B cell (primary cell): ENCODE measurements at regions not wholly inside any gene's neighbourhood (a gene's known extent, or its start where the extent isn't known, plus 50 kb on each side); places are given as distances from the start of the nearest gene placed in this dataset.

Experiments used
- ATAC-seq: fragments of 200-7000 bp; cut with Tn5 transposase; one replicate; pipeline ENCODE4 v1.10.0; 2021; ENCODE audit warnings: low read depth, mild to moderate bottlenecking, moderate number of reproducible peaks, moderate library complexity
- CTCF ChIA-PET: fragments of 350-600 bp; sonication (Branson Sonifier 250); formaldehyde crosslinking; loops from one replicate; lab custom pipeline; 2021; ENCODE audit warnings: antibody characterized with exemption, inconsistent platforms; lab: Charles Lee
- POLR2A ChIA-PET: fragments of 350-600 bp; sonication (Branson Sonifier 250); formaldehyde crosslinking; loops from one replicate; lab custom pipeline; 2021; ENCODE audit warnings: antibody characterized with exemption; lab: Charles Lee
- DNase-seq: peaks from one replicate; pipeline ENCODE4 v3.0.0; 2013
- H2AFZ ChIP-seq: 2 replicates; pipeline ENCODE4 v1.6.1; 2012; ENCODE audit warnings: mild to moderate bottlenecking, low read depth, low read length; ENCODE audit not compliant: insufficient read depth, poor library complexity, severe bottlenecking
- H3K27ac ChIP-seq, 2 donors: 1 replicate in 1 of 2; 2 replicates in 1 of 2; pipeline ENCODE4 v1.5.1; 2012 to 2013; ENCODE audit warnings: low read length in 2 of 2, mild to moderate bottlenecking in 2 of 2, moderate library complexity in 1 of 2
- H3K27me3 ChIP-seq, 4 experiments: fragments of 200-600 bp in 1 of 4; sonication (generic) in 1 of 4; replicated peaks in 1 of 4; 1 replicate in 2 of 4; 2 replicates in 2 of 4; pipeline versions ENCODE4 v1.6.1 to v1.7.0; 2013 to 2016; ENCODE audit warnings: low read length in 3 of 4, mild to moderate bottlenecking in 2 of 4, mixed read lengths in 1 of 4, moderate library complexity in 1 of 4; ENCODE audit not compliant: insufficient read depth in 4 of 4, control insufficient read depth in 3 of 4; ENCODE audit errors: control extremely low read depth in 1 of 4
- H3K36me3 ChIP-seq, 2 experiments: replicated peaks in 1 of 2; 1 replicate in 1 of 2; 2 replicates in 1 of 2; pipeline versions ENCODE4 v1.6.1 to v1.7.1; 2013; ENCODE audit warnings: low read length in 1 of 2; ENCODE audit not compliant: insufficient read depth in 2 of 2, control insufficient read depth in 1 of 2; ENCODE audit errors: control extremely low read depth in 1 of 2, extremely low read depth in 1 of 2
- H3K4me1 ChIP-seq, 2 donors: fragments of 200-600 bp in 1 of 2; sonication (generic) in 1 of 2; 1 replicate in 1 of 2; 2 replicates in 1 of 2; pipeline versions ENCODE4 v1.5.1 to v1.6.1; 2013 to 2017; ENCODE audit warnings: low read length in 2 of 2; ENCODE audit not compliant: control insufficient read depth in 2 of 2, insufficient read depth in 2 of 2
- H3K4me2 ChIP-seq: replicated peaks from 2 replicates; pipeline ENCODE3; 2012; ENCODE audit warnings: mild to moderate bottlenecking, low read depth, low read length; ENCODE audit not compliant: poor library complexity, severe bottlenecking
- H3K4me3 ChIP-seq, 5 experiments: fragments of 200-600 bp in 1 of 5; sonication (generic) in 1 of 5; 1 replicate in 3 of 5; 2 replicates in 2 of 5; pipeline versions ENCODE4 v1.5.1 to v1.7.0; 2011 to 2016; ENCODE audit warnings: low read length in 4 of 5, mild to moderate bottlenecking in 4 of 5, low read depth in 2 of 5, control low read depth in 1 of 5, moderate library complexity in 1 of 5; ENCODE audit not compliant: insufficient read depth in 1 of 5; ENCODE audit errors: control extremely low read depth in 1 of 5, extremely low read depth in 1 of 5
- H3K79me2 ChIP-seq: fragments of 200-600 bp; sonication (generic); one replicate; pipeline ENCODE4 v1.6.0; 2016; ENCODE audit warnings: low read length; ENCODE audit not compliant: control insufficient read depth, insufficient read depth
- H3K9ac ChIP-seq: fragments of 200-600 bp; sonication (generic); 2 replicates; pipeline ENCODE4 v1.6.1; 2017; ENCODE audit warnings: mild to moderate bottlenecking, low read length, moderate library complexity
- H3K9me3 ChIP-seq, 3 donors: one replicate each; pipeline versions ENCODE4 v1.6.1 to v1.7.1; 2013; ENCODE audit warnings: low read length in 2 of 3; ENCODE audit not compliant: control insufficient read depth in 2 of 3, insufficient read depth in 1 of 3; ENCODE audit errors: control extremely low read depth in 1 of 3
- H4K20me1 ChIP-seq: 2 replicates; pipeline ENCODE4 v1.6.0; 2012; ENCODE audit warnings: mild to moderate bottlenecking, low read length; ENCODE audit not compliant: insufficient read depth, control insufficient read depth, poor library complexity, severe bottlenecking
- H3K27ac Mint-ChIP-seq: one replicate; pipeline ENCODE4 v1.8.0; 2021; ENCODE audit warnings: mixed read lengths
- H3K27me3 Mint-ChIP-seq: one replicate; pipeline ENCODE4 v1.8.0; 2021; ENCODE audit warnings: mixed read lengths
- H3K4me1 Mint-ChIP-seq: one replicate; pipeline ENCODE4 v1.8.0; 2021; ENCODE audit warnings: mixed read lengths
- H3K4me3 Mint-ChIP-seq: one replicate; pipeline ENCODE4 v1.8.0; 2021; ENCODE audit warnings: mixed read lengths
- H3K9me3 Mint-ChIP-seq: one replicate; pipeline ENCODE4 v1.8.0; 2022; ENCODE audit warnings: mixed read lengths; ENCODE audit not compliant: insufficient read depth
- CTCF ChIP-seq: fragments of 200-600 bp; IDR thresholded peaks from one replicate; pipeline ENCODE4 v1.8.0; 2022; ENCODE audit warnings: antibody characterized with exemption, mild to moderate bottlenecking
- EZH2 ChIP-seq: IDR thresholded peaks from 2 replicates; pipeline ENCODE4 v1.6.1; 2012; ENCODE audit warnings: borderline replicate concordance, low read depth, mild to moderate bottlenecking, moderate library complexity, low read length; ENCODE audit not compliant: insufficient read depth, poor library complexity, severe bottlenecking
- WGBS: methylation state at CpG from one replicate; pipeline ENCODE4 v1.1.5; 2013; ENCODE audit warnings: missing lambda C conversion rate; ENCODE audit not compliant: insufficient coverage; 5-methylcytosine and 5-hydroxymethylcytosine counted together
- intact Hi-C: fragments of 100-400 bp; cut with micrococcal nuclease; formaldehyde crosslinking; loops from one replicate; pipeline ENCODE4 v1.10.0; 2022

- Histone ChIP-seq H3K27me3 (no peaks in the 10 kb centered on the region), H3K4me1 (no peaks in the 10 kb centered on the region), H3K9me3 (no peaks in the 10 kb centered on the region), H3K4me3 (no peak overlapping the region), H4K20me1 (no peaks in the 10 kb centered on the region), H2AFZ (no peak overlapping the region), H3K9ac (no peak overlapping the region), H3K36me3 (no peaks in the 10 kb centered on the region), H3K79me2 (no peaks in the 10 kb centered on the region), H3K27ac (no peak overlapping the region), H3K4me2 (no peak overlapping the region)
- peaks cover 6% of the 10 kb centered on the region for H3K27me3 Mint-ChIP-seq
- no peak overlapping the region for H3K27ac Mint-ChIP-seq
- H3K4me1 Mint-ChIP-seq, result no peaks in the 10 kb centered on the region
- H3K4me3 Mint-ChIP-seq, result no peak overlapping the region
- no peaks in the 10 kb centered on the region for H3K9me3 Mint-ChIP-seq
- CTCF ChIA-PET, result no interaction called here
- POLR2A ChIA-PET, result no interaction called here
- WGBS, result no CpG with 5 or more reads among the region's 2 CpGs
- intact Hi-C loops, result no loop called here
- ATAC-seq (no peak), DNase-seq (no peak)
- TF ChIP-seq EZH2 (no peak), CTCF (no peak)
These were observed 175.9 kb downstream of the BCOR start for GRCh38 chrX:39921838-39922237.

DNA sequence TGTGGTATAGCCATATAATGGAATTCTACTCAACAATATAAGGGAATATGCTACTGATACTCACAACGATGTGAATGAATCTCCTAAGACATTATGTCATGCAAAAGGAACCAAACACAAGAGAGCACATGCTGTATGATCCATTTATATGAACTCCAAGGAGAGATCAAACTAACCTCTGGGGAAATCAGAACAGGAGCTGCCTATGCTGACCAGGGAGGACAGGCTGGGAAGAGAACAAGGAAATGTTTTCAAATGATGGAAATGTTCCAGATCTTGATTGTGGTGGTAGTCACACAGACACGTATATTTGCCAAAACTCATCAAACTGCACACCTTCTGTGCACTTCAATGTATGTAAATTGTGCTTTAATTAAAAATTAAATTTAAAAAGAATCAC is 175.3 kb downstream of the BCOR start:
- Histone ChIP-seq H3K9ac (no peak overlapping the region), H4K20me1 (no peaks in the 10 kb centered on the region), H3K27ac (no peak overlapping the region), H3K9me3 (no peaks in the 10 kb centered on the region), H3K79me2 (no peaks in the 10 kb centered on the region), H3K4me3 (no peak overlapping the region), H3K27me3 (no peaks in the 10 kb centered on the region), H3K36me3 (no peaks in the 10 kb centered on the region), H2AFZ (no peak overlapping the region), H3K4me2 (no peak overlapping the region), H3K4me1 (no peaks in the 10 kb centered on the region)
- H3K27ac Mint-ChIP-seq, result no peak overlapping the region
- ChIA-PET POLR2A (no interaction called here), CTCF (no interaction called here)
- DNase-seq, result no peak
- no peak for ATAC-seq
- H3K4me3 Mint-ChIP-seq, result no peak overlapping the region
- no peaks in the 10 kb centered on the region for H3K9me3 Mint-ChIP-seq
- peaks cover 6% of the 10 kb centered on the region for H3K27me3 Mint-ChIP-seq
- H3K4me1 Mint-ChIP-seq, result no peaks in the 10 kb centered on the region
- TF ChIP-seq CTCF (no peak), EZH2 (no peak)
- no CpG with 5 or more reads among the region's 2 CpGs for WGBS
- intact Hi-C loops, result no loop called here
